Ishikawa (cell line): ENCODE measurements at regions not wholly inside any gene's neighbourhood (a gene's known extent, or its start where the extent isn't known, plus 50 kb on each side); places are given as distances from the start of the nearest gene placed in this dataset.

ENCODE experiments used
- CEBPB ChIP-seq: IDR thresholded peaks from 2 replicates; pipeline ENCODE4 v1.6.1; 2012
- CREB1 ChIP-seq: IDR thresholded peaks from 2 replicates; pipeline ENCODE4 v1.6.1; 2012; ENCODE audit warnings: low read depth
- EGR1 ChIP-seq: IDR thresholded peaks from 2 replicates; pipeline ENCODE4 v1.6.1; 2012
- EP300 ChIP-seq: IDR thresholded peaks from 2 replicates; pipeline ENCODE4 v1.6.1; 2012; ENCODE audit warnings: borderline replicate concordance
- FOXM1 ChIP-seq: IDR thresholded peaks from 2 replicates; pipeline ENCODE4 v1.6.1; 2012; ENCODE audit warnings: low read depth, borderline replicate concordance
- MAX ChIP-seq: IDR thresholded peaks from 2 replicates; pipeline ENCODE4 v1.6.1; 2012
- NFIC ChIP-seq: IDR thresholded peaks from 2 replicates; pipeline ENCODE4 v1.6.1; 2012
- RAD21 ChIP-seq: IDR thresholded peaks from 2 replicates; pipeline ENCODE4 v1.6.1; 2012; ENCODE audit warnings: low read depth
- REST ChIP-seq: IDR thresholded peaks from 2 replicates; pipeline ENCODE4 v1.6.1; 2012; ENCODE audit warnings: low read depth, mild to moderate bottlenecking
- TAF1 ChIP-seq: IDR thresholded peaks from 2 replicates; pipeline ENCODE4 v1.6.1; 2012; ENCODE audit warnings: low read depth, mild to moderate bottlenecking
- TCF12 ChIP-seq: IDR thresholded peaks from 2 replicates; pipeline ENCODE4 v1.6.1; 2012; ENCODE audit warnings: low read depth
- TEAD4 ChIP-seq: IDR thresholded peaks from 2 replicates; pipeline ENCODE4 v1.6.1; 2012
- USF1 ChIP-seq: IDR thresholded peaks from 2 replicates; pipeline ENCODE4 v1.6.1; 2012
- YY1 ChIP-seq: IDR thresholded peaks from 2 replicates; pipeline ENCODE4 v1.6.1; 2012; ENCODE audit warnings: low read depth
- ZBTB7A ChIP-seq: IDR thresholded peaks from 2 replicates; pipeline ENCODE4 v1.6.1; 2012; ENCODE audit warnings: low read depth

- TF ChIP-seq EP300 (no peak), REST (no peak), RAD21 (no peak), YY1 (no peak), USF1 (no peak), TAF1 (no peak), MAX (no peak), EGR1 (no peak), ZBTB7A (no peak), CEBPB (no peak), NFIC (no peak), TEAD4 (no peak), CREB1 (no peak), TCF12 (no peak), FOXM1 (no peak)
Measured at GRCh38 chr2:9140645-9141044, 66.0 kb upstream of the ASAP2 start.

- TF ChIP-seq YY1: no peak
- TF ChIP-seq RAD21: peak; percentile 90
Measured at GRCh38 chr2:9139491-9140443, 66.8 kb upstream of the ASAP2 start.

GRCh38 chr2:9137379-9138150, 69.0 kb upstream of the ASAP2 start:
- TF ChIP-seq REST: no peak
- no peak for TF ChIP-seq USF1
- TF ChIP-seq TEAD4: no peak
- TF ChIP-seq EP300: no peak
- no peak for TF ChIP-seq NFIC
- no peak for TF ChIP-seq YY1
- TF ChIP-seq FOXM1: no peak
- no peak for TF ChIP-seq MAX
- no peak for TF ChIP-seq CEBPB
- TF ChIP-seq ZBTB7A: no peak
- no peak for TF ChIP-seq TAF1
- no peak for TF ChIP-seq RAD21
- no peak for TF ChIP-seq TCF12
- TF ChIP-seq CREB1: no peak

- TF ChIP-seq FOXM1: no peak
- no peak for TF ChIP-seq YY1
- no peak for TF ChIP-seq TCF12
- no peak for TF ChIP-seq NFIC
- no peak for TF ChIP-seq CREB1
- no peak for TF ChIP-seq RAD21
- TF ChIP-seq MAX: no peak
- no peak for TF ChIP-seq REST
- no peak for TF ChIP-seq ZBTB7A
- TF ChIP-seq EGR1: no peak
- TF ChIP-seq CEBPB: no peak
- no peak for TF ChIP-seq TAF1
- no peak for TF ChIP-seq TEAD4
- no peak for TF ChIP-seq EP300
- TF ChIP-seq USF1: no peak
Measured at GRCh38 chr2:9135822-9136558, 70.6 kb upstream of the ASAP2 start.
